ENCODE measurements at regions not wholly inside any gene's neighbourhood (a gene's known extent, or its start where the extent isn't known, plus 50 kb on each side); places are given as distances from the start of the nearest gene placed in this dataset.

DNA sequence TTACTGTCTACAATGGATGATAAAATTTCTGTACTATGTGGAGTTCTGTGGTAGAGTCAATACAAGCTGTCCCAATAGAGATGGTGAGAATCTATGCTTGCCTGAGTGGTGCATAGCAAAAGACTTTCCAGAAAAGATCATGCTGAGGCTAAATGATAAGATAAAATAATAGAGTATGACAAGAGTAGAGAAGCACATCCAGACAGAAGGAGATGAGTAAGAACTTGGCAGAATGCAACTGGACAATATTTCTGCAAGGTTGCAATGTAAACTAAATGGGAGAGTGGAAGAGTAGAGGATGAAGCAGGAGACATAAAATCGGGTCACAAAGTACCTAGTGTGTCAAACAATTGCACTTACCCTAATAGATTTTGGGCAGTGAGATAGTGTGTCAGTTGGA is 347.6 kb downstream of the MDFIC start:
- TF ChIP-seq ZFP3 (CRISPR knock-in tag; IDR thresholded peaks at IDR 0.05) = no peak
- TF ChIP-seq, protein P1, sequence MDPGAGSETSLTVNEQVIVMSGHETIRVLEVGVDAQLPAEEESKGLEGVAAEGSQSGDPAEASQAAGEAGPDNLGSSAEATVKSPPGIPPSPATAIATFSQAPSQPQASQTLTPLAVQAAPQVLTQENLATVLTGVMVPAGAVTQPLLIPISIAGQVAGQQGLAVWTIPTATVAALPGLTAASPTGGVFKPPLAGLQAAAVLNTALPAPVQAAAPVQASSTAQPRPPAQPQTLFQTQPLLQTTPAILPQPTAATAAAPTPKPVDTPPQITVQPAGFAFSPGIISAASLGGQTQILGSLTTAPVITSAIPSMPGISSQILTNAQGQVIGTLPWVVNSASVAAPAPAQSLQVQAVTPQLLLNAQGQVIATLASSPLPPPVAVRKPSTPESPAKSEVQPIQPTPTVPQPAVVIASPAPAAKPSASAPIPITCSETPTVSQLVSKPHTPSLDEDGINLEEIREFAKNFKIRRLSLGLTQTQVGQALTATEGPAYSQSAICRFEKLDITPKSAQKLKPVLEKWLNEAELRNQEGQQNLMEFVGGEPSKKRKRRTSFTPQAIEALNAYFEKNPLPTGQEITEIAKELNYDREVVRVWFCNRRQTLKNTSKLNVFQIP (CRISPR knock-in tag; IDR thresholded peaks at IDR 0.05; ENCODE audit: borderline replicate concordance, low read depth) = no peak
- no peak for TF ChIP-seq CSDC2 (CRISPR knock-in tag; IDR thresholded peaks at IDR 0.05)
- no peak for TF ChIP-seq ARNTL (CRISPR knock-in tag; IDR thresholded peaks at IDR 0.05; ENCODE audit: borderline replicate concordance, low read depth)
- no peak for TF ChIP-seq BACH2 (CRISPR knock-in tag; IDR thresholded peaks at IDR 0.05; ENCODE audit: borderline replicate concordance)
- no peak for TF ChIP-seq ZFP30 (CRISPR knock-in tag; IDR thresholded peaks at IDR 0.05)
- TF ChIP-seq, protein P2, sequence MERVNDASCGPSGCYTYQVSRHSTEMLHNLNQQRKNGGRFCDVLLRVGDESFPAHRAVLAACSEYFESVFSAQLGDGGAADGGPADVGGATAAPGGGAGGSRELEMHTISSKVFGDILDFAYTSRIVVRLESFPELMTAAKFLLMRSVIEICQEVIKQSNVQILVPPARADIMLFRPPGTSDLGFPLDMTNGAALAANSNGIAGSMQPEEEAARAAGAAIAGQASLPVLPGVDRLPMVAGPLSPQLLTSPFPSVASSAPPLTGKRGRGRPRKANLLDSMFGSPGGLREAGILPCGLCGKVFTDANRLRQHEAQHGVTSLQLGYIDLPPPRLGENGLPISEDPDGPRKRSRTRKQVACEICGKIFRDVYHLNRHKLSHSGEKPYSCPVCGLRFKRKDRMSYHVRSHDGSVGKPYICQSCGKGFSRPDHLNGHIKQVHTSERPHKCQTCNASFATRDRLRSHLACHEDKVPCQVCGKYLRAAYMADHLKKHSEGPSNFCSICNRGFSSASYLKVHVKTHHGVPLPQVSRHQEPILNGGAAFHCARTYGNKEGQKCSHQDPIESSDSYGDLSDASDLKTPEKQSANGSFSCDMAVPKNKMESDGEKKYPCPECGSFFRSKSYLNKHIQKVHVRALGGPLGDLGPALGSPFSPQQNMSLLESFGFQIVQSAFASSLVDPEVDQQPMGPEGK (CRISPR knock-in tag; IDR thresholded peaks at IDR 0.05; ENCODE audit: borderline replicate concordance) = no peak
- TF ChIP-seq TOX (CRISPR knock-in tag; IDR thresholded peaks at IDR 0.05; ENCODE audit: borderline replicate concordance) = no peak
- TF ChIP-seq, protein P3, sequence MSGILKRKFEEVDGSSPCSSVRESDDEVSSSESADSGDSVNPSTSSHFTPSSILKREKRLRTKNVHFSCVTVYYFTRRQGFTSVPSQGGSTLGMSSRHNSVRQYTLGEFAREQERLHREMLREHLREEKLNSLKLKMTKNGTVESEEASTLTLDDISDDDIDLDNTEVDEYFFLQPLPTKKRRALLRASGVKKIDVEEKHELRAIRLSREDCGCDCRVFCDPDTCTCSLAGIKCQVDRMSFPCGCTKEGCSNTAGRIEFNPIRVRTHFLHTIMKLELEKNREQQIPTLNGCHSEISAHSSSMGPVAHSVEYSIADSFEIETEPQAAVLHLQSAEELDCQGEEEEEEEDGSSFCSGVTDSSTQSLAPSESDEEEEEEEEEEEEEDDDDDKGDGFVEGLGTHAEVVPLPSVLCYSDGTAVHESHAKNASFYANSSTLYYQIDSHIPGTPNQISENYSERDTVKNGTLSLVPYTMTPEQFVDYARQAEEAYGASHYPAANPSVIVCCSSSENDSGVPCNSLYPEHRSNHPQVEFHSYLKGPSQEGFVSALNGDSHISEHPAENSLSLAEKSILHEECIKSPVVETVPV (CRISPR knock-in tag; IDR thresholded peaks at IDR 0.05) = no peak
- no peak for TF ChIP-seq SNAI2 (CRISPR knock-in tag; IDR thresholded peaks at IDR 0.05)
- TF ChIP-seq, protein P4, sequence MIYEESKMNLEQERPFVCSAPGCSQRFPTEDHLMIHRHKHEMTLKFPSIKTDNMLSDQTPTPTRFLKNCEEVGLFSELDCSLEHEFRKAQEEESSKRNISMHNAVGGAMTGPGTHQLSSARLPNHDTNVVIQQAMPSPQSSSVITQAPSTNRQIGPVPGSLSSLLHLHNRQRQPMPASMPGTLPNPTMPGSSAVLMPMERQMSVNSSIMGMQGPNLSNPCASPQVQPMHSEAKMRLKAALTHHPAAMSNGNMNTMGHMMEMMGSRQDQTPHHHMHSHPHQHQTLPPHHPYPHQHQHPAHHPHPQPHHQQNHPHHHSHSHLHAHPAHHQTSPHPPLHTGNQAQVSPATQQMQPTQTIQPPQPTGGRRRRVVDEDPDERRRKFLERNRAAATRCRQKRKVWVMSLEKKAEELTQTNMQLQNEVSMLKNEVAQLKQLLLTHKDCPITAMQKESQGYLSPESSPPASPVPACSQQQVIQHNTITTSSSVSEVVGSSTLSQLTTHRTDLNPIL (CRISPR knock-in tag; IDR thresholded peaks at IDR 0.05; ENCODE audit: low read depth) = no peak
- TF ChIP-seq ZNF565 (CRISPR knock-in tag; conservative IDR thresholded peaks at IDR 0.05; ENCODE audit: low read depth) = no peak
- TF ChIP-seq ISL1 (CRISPR knock-in tag; IDR thresholded peaks at IDR 0.05) = no peak
- TF ChIP-seq OSR1 (CRISPR knock-in tag; IDR thresholded peaks at IDR 0.05) = no peak

Measured in SK-N-SH treated with all-trans-retinoic acid at 6 μM for 48 hours (cell line).